GM19455 (cell line): ENCODE measurements at regions not wholly inside any gene's neighbourhood (a gene's known extent, or its start where the extent isn't known, plus 50 kb on each side); places are given as distances from the start of the nearest gene placed in this dataset.

Experiments
- ATAC-seq: cut with Tn5 transposase; IDR thresholded peaks from one replicate; pipeline ENCODE4 v1.9.1; 2021; ENCODE audit not compliant: unreplicated experiment

DNA sequence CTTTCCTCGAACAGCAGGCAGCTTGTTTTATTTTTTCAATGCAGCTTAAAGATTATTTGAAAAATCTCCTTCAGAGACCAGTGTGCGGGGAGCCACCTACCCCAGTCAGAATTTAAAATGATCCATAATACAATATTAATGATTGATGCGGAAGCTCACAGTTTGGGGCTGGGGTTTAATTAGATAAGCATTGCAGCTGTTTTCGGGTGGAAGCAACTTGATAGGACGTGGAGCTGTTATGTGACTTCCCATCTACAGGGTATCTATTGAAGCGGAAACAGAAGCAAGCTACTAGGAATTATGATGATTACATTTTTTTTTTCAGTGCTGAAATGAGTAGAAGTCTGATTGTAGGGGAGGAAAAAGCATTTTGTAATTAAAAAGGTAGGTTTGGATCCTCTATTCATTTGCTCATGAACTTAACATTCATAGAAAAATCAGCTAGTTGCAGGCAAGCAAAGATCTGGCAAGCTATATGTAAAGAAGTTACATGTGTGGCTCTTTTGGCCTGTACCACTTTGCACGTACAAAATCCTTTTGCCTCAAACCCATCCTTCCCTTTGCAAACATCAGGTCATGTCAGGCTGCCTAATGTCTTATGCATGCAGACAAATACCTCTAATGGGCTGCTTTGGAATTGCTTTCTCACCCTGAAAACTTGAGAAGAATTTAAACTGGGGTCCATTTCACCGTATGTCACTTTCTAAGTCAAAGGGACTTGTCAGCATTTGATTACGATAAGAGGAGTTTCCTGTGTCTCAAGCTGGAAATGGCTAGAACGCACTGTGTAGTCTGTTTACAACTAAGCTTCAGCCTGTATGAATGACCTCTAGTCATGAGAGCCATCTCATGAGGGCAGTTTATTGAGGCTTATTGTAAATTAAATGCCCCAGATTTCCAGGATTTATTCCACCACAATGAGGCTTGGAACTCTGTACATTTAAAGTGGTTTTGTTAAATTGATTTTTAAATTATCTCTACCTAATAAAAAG is 267.1 kb upstream of the TMTC4 start:
- no peak for ATAC-seq

DNA sequence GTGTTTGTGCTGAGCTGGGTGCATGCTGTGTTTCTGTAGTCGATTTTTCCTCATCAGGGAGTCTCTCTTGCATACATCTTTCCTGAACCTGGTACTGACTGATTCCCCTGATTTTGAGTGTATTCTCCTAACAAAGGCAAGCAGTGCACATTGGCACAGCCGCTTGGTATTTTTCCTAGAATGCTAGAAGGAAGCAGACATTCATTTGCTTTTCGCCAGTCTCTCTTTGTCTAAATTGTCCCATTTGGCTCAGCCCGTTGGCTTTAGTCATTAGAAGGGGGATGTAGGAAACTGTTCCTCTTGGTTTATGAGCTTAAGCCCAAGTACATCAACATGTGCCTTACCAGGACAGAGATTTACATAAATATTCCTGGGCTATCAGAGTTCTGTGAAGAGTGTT is 266.1 kb upstream of the TMTC4 start:
- ATAC-seq = no peak

DNA sequence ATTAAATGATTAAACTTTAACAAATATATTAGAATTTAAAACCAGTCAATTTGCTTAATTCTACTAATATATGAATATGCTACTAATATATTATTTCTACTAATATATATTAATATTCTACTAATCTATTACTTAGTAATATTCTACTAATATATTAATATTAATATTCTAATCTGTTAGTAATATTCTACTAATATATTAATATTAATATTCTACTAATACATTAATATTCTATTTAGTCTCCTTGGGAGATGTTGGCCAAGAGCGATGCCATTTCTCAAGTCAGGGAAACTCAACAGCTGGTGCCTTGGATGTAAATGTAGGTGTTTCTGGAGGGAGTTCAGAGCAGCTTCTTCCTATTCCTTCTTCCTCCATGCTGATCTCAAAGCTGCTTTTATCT is 259.2 kb upstream of the TMTC4 start:
- ATAC-seq = no peak

DNA sequence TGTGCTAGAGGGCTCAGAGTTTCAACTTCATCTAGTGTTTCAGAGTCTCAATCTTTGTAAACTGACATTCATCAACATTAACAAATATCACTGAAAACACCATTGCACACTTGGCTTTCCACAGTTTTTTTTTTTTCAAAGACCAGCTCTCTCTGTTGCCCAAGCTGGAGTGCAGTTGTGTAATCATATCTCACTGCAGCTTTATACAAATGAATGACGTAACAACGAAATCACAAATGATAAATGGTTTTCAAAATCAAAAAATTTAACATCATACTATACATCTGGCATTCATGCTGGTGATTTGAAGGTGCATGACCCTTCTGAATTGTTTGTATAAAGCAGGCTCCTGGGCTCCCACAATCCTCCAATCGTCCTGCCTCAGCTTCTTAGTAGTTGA is 248.0 kb upstream of the TMTC4 start:
- no peak for ATAC-seq

DNA sequence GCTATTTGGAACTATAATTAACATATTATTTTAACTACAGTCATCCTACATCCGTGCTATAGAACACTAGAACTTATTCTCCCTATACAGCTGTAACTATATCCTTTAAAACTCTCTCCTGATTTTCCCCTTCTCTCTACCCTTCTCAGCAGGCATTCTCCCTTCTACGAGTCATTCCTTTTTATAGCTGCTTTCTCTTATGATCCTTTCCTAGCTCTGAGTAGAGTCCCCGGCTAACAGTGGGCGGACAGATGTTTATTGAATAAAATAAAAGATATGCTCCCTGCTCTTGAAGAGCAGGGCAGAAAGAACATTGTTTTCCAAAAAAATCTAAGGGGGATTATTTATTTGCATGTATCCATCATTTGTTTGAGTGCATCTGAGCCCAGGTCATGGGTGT is 246.5 kb upstream of the TMTC4 start:
- no peak for ATAC-seq

DNA sequence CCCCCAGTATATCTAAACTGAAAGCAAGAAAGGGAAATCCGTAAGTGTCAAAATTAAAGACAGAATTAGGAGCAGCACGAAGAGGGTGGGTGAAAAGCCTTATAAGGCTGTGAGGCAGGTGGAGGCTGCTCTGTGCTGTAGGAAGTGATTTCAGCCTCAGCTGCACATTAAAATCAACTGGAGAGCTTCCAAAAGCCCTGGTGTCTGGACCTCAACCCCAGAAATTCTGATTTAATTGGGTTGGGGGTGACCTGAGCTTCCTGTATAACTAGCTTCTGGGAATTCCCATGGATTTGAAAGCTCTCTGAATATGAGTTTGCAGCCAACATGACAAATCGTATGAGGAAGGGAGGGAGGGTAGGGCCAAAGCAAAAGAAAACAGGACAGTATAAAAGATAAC is 242.4 kb upstream of the TMTC4 start:
- ATAC-seq = no peak

DNA sequence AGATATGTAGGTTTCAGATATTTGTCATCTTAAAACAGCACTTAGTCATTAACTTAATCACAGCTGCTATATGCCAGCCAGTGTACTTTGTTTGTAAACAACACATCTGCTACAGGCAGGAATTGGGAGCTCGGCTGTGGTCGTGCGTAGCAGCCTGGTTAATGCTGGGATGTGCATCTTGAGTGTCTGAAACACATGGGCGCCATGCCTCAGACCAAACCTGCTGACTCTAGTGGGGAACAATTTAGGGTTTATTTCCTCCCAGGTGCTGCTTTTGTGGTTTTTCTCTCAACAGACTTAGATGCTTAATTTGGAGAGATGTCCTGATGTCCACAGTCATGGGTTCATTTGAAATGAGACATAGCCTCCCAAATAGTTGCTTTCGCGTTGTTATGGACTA is 238.5 kb upstream of the TMTC4 start:
- ATAC-seq = no peak

DNA sequence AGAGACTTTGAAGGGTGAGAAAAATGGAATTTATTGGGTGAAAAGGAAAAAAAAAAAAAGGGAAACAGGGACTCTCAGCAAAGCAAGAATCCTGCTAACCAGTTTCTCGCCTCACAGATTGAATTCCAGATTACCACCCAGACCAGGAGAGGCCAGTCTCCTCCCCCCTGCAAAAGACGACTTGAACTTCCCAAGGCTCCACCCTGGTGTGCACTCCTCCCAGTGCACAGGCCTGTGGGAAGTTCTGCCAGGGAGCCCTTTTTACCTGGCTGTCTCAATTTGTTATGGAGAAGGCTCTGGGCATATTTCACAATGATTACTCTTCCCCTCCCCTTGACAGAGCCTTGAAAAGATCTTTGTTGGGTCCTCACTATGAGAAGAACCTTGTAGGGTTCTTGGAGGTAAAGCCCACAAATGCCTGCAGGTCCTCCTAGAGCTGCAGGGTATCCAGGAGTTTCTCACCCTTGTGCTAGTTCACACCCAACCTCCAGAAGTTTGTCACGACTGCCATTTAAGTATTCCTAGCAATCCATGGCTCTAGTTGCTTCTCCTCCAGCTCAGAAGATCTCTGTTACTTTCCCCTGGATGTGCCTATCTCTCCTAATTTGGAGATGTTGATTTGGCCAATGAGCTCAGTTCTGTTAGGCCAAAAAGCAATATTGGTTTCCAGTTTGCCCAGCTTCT is 229.8 kb upstream of the TMTC4 start:
- ATAC-seq = no peak

DNA sequence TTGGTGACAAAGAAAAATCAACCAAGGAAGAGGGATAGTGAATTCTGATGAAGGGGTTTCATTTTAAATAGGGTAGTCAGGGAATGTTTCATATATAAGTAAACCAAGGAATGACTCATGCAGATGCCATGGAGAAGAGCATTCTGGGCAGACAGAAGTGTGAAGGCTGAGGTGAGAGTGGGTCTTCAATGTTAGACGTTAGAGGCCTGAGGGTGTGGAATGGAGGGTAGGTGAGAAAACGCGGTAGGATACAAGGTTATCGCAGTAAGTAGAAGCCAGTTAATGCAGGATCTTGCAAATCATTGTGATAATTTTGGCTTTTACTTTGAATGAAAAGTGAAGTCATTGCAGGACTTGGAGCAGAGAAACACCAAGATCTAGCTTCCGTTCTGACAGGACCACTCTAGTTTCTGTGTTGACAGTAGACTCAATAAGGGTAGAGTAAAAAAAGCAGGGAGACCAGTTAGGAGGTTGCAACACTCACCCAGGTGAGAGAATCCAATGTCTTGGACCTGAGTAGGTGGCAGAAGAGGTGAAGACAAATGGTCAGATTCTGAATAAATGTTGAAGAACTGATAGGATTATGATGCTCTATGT is 225.2 kb upstream of the TMTC4 start:
- no peak for ATAC-seq

DNA sequence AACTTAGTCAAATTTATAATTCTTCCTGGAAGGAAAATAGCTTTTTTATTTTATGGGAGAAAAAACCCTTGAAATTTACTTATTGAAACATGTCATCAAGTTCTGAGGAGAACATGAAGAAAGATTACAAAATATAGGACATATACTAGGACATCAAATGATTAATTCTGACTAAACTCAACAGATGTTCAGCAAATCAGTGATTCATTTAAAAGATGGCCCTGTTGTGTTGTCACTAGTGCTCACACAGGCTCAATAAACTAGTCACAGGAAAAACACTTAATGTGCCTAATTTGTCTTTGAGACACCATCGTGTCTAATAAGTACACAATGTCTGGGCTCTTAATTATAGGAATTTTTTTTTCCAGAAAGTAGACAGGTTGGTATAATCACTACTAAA is 223.8 kb upstream of the TMTC4 start:
- ATAC-seq = no peak

DNA sequence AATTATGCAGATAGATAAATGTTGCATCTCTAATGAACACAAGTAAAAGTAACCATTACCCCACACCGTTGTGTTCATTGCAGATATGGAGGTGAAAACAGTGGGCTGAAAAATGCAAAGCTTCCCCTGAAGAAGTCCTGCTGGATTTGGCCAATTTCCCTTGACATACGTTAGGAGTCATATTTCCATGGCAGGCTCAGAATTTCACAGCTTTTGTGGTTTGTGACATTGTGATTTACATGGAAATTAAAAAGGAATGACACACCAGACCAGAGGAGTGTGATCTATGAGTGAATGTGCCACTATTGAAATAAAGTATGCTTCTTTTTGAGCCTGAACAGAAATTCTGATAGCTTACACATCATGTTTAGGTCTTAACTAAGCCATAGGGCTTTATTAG is 221.1 kb upstream of the TMTC4 start:
- no peak for ATAC-seq

DNA sequence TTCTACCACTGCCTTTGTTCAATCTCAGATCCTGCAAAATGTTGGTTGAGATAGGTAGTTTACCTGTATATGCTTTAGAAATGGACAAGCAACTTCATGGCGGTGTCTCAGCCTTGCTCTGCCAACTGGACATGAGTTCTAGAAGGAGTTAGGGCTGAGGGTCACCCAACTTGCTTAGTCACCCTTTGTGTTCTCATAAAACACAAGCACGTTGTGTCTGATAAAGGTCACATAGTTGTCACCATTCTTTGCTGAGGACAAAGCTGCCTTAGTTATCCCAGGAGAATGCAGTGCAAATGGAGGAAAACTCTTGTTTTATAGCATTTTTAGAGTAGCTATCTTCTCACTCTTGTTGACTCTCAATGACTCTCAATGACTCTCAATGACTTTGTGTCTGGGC is 218.4 kb upstream of the TMTC4 start:
- ATAC-seq = no peak

DNA sequence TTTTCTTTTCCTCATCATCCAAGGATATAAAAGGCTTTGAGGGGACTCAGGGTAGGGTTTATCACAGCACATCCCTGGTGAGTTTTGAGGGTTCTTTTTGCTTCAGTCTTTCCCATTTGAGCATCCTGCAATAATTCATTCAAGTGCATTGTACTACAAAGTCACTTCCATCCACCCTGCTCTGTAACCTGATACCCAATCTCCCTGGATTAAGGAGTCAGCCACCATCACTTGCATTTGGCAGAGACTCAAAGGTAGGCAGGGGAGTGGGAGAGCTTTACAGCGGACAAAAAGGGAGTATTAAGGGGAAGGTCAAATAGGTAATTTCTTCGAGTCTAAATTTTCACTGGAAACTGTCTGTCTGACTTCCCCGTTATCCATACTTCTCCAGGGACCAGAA is 216.1 kb upstream of the TMTC4 start:
- no peak for ATAC-seq

DNA sequence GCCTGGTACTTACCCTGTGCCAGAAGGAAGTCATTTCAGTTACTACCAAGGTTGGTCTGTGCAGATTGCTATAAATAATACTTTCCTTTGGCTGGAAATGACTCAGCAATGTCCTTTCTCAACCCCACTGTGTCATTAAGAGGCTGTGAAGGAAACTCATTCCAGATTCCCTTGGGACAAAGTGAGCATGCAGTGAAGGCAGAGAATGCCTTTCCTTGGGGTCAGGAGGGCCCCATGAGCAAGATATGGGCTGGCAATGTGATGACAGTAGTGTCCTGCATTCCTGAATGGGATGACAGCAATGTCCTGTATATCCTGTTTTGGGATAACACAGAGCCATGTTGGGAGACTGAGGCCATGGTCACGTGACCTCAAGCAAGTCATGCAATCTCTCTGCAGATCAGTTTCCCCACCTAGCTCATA is 213.1 kb upstream of the TMTC4 start:
- ATAC-seq = no peak

DNA sequence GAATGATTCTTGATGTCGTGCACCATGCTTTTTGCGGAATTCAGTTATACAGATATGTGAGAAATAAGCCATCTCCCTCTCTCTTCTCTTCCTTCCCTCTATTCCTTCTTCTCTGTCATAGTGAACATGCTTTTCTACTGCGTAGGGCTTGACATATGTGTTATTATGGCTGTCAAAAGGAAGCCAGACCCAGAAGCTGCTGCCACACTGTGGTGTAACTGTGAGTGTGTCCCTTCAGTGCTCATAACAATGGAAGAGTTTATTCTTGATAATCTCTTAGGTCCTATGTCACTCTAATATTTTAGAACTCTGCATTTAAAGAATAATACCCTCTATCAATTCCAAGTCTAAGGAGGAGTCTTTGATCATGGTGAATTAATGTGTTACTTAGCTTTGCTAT is 208.9 kb upstream of the TMTC4 start:
- ATAC-seq = no peak

DNA sequence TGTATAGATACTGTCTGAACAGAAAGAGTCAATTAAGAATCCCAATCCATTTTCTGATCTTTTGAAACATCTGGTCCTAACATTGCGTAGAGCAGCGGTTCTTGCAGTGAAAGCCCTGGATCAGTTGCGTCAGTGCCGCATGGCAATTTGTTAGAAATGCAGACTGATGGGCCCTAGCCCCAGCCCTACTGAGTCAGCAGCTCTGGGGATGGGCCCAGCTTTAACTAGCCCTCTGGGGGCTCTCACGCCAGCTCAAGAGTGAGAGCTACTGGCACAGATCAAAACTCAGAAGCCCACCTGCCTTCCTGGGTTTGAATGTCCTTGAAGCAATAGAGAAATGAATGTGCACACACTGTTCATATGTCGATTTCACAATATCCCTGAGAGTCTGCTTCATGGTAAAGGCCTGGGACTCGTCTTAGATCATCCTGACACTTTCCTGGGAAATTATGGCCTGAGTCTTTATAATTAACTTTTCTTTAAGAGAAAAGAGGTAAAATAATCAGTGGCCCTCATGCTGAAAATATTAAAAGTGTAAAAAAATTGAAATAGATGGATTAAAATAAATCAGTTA is 206.8 kb upstream of the TMTC4 start:
- no peak for ATAC-seq

DNA sequence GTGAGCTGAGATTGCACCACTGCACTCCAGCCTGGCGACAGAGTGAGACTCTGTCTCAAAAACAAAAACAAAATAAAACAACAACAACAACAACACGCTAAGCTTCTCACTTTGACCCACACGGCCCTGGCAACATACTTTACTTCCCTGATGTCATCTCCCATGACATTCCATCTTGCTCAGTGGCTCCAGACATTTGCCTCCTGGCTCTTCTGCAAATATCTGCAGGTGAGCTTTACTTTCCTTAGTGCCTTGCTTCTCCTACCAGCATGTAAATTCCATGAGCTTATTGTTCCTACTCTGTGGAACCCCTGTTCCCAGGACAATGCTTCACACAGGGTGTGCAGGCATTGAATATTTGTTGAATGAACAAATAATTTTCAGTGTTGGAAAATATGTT is 205.6 kb upstream of the TMTC4 start:
- ATAC-seq = no peak

DNA sequence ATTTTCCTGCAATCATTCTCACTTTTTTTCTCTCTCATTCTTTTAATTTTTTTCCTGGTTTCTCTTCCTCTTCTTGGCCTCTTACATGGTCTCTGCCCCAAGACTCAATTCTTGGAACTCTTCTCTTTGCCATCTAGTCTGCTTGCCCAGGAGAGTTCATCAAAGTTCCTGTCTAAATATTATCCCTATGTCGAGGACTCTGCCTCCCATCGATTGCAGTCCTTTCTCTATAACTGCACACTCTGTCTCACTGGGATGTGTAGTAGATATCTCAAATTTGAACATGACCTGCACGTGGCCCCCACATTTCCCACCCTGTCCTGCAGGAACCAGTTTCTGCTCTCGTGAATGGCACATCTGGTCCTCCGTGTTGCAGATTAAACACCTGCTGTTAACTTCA is 204.7 kb upstream of the TMTC4 start:
- ATAC-seq = no peak

DNA sequence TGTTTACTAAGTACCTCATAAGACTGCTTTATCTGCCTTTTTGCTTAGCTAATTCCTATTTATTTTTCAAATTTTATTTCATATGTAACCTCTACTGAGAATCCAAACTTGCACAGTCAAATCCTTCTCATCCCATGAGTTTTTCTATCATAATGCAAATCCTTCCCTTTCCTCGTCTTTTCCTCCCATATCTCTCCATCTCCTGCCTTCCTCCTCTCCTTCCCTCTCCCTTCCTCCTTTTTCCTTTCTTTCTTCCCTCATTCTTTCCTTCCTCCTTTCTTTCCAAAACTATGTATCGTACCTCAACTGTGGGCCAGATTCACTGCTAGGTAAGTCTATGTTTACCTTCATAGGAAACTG is 201.4 kb upstream of the TMTC4 start:
- ATAC-seq = no peak

DNA sequence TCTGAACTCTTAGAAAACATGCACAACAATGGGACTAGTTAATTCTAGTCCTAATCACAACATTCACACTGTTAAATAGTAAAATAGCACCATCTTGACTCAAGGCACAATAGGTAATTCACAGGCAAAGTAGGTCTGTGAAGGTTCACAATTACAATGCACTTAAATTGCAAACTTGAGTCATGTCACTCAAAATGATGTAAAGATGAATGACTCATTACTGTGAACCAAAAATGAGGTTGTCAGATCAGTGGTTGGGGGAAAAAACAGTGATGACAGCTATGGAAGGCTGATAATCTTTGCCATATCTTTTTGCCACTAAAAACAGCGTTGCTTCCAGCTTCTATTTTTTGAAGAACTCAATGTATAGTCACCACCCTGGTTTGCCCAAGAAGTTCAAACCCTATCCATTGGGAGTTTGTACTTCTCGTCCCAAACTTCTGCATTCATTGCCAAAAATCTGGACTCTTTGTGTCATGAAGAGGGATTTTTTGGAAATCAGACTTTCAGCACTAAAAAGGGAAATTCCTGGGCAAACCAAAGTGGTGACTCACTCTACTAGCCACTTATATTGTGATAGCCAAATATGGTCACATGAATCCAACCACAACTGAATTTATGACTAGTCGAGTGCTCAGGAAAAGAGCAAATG is 200.9 kb upstream of the TMTC4 start:
- ATAC-seq = no peak

DNA sequence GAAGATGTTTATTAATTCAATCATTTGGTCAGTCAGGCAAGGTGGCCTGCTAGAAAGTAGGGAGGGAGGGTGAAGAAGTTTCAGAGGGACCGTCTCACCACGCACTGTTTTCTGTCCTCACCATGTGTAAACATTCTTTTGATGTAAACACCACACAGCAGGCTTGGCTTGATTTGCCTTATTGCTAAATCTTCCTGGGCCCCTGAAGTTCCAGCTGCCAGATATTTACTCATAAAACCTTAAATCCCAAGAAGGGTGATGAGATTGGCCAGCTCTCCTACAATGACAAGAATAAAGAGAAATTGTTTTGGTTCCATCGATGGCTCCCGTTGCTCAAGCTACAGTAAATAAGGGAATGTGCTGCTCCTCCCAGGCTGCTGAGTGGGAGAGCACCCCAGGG is 198.2 kb upstream of the TMTC4 start:
- no peak for ATAC-seq
